HCT116 (cell line): ENCODE measurements at regions not wholly inside any gene's neighbourhood (a gene's known extent, or its start where the extent isn't known, plus 50 kb on each side); places are given as distances from the start of the nearest gene placed in this dataset.

Experiments used
- ATAC-seq: fragments of 200-7000 bp; cut with Tn5 transposase; 2 replicates; pipeline ENCODE4 v1.9.1; 2020; ENCODE audit warnings: mild to moderate bottlenecking, moderate library complexity
- BruUV-seq: library from RNA; stranded (reverse); fragments of 400-500 nt; replicated peaks from 2 replicates; lab custom pipeline; 2021; lab: Mats Ljungman, UMichigan
- CTCF ChIA-PET: fragments of 300-600 bp; sonication (Branson Sonifier 250); formaldehyde crosslinking; loops from one replicate; lab custom pipeline; 2021; ENCODE audit warnings: antibody characterized with exemption; lab: Charles Lee
- POLR2A ChIA-PET: fragments of 300-600, 350-600 bp; sonication (Branson Sonifier 250); formaldehyde crosslinking; loops from one replicate; lab custom pipeline; 2021; ENCODE audit warnings: antibody characterized with exemption; lab: Charles Lee
- RAD21 ChIA-PET, 2 experiments: fragments of 300-600 bp; sonication (Branson Sonifier 250); formaldehyde crosslinking; loops; one replicate each; lab custom pipeline; 2023; ENCODE audit warnings: low total read pairs in 2 of 2; ENCODE audit not compliant: uncharacterized antibody in 2 of 2, unreplicated experiment in 2 of 2, low non-redundant PET in 1 of 2; lab: Charles Lee
- DNase-seq: peaks from one replicate; pipeline ENCODE4 v3.0.0-alpha.2; 2010; ENCODE audit warnings: low read depth, low spot score
- H2AFZ ChIP-seq: fragments of 200-600 bp; shearing (Covaris generic), sonication (generic); 2 replicates; pipeline ENCODE4 v1.6.1; 2017; ENCODE audit warnings: low read depth, mixed run types, mixed read lengths, antibody characterized with exemption, low read length; ENCODE audit not compliant: poor library complexity, severe bottlenecking
- H3K27ac ChIP-seq: 2 replicates; pipeline ENCODE4 v1.5.1; 2012; ENCODE audit warnings: low read depth, low read length
- H3K27me3 ChIP-seq: fragments of 200-600 bp; sonication (generic); 2 replicates; pipeline ENCODE4 v1.6.1; 2016; ENCODE audit warnings: mixed run types, low read length, mixed read lengths; ENCODE audit not compliant: insufficient read depth
- H3K36me3 ChIP-seq, 2 experiments: fragments of 200-500 bp in 1 of 2; fragments of 200-600 bp in 1 of 2; sonication (Bioruptor generic) in 1 of 2; sonication (generic) in 1 of 2; 2 replicates each; pipeline versions ENCODE4 v1.5.1 to v1.6.1; 2014 to 2016; ENCODE audit warnings: low read length in 2 of 2, inconsistent platforms in 1 of 2, mixed read lengths in 1 of 2, mixed run types in 1 of 2; ENCODE audit not compliant: insufficient read depth in 2 of 2, control insufficient read depth in 1 of 2
- H3K4me1 ChIP-seq, 2 experiments: fragments of 200-600 bp in 1 of 2; sonication (generic) in 1 of 2; 2 replicates each; pipeline versions ENCODE4 v1.5.1 to v1.6.1; 2012 to 2017; ENCODE audit warnings: low read length in 2 of 2, inconsistent platforms in 1 of 2, mild to moderate bottlenecking in 1 of 2, mixed read lengths in 1 of 2, mixed run types in 1 of 2, moderate library complexity in 1 of 2; ENCODE audit not compliant: insufficient read depth in 2 of 2, control insufficient read depth in 1 of 2
- H3K4me2 ChIP-seq: fragments of 200-600 bp; sonication (generic); 2 replicates; pipeline ENCODE4 v1.6.1; 2017; ENCODE audit warnings: mixed run types, low read length, mixed read lengths
- H3K4me3 ChIP-seq, 2 experiments: fragments of 200-600 bp in 1 of 2; sonication (generic) in 1 of 2; replicated peaks in 1 of 2; 2 replicates each; pipeline ENCODE4 v1.5.1; 2011 to 2016; ENCODE audit warnings: low read length in 2 of 2, control low read depth in 1 of 2, low read depth in 1 of 2, mild to moderate bottlenecking in 1 of 2, mixed read lengths in 1 of 2, mixed run types in 1 of 2
- H3K79me2 ChIP-seq: fragments of 200-600 bp; sonication (generic); 2 replicates; pipeline ENCODE4 v1.6.1; 2017; ENCODE audit warnings: mild to moderate bottlenecking, mixed run types, low read length, moderate library complexity, mixed read lengths; ENCODE audit not compliant: insufficient read depth
- H3K9ac ChIP-seq: fragments of 200-600 bp; sonication (generic); 2 replicates; pipeline ENCODE4 v1.6.1; 2016; ENCODE audit warnings: low read length, mixed read lengths
- H3K9me2 ChIP-seq: fragments of 200-600 bp; sonication (generic), shearing (Covaris generic); 2 replicates; pipeline ENCODE4 v1.6.1; 2017; ENCODE audit warnings: mixed run types, mild to moderate bottlenecking, moderate library complexity; ENCODE audit not compliant: insufficient read depth
- H3K9me3 ChIP-seq, 2 experiments: fragments of 200-500 bp in 1 of 2; fragments of 200-600 bp in 1 of 2; sonication (Bioruptor generic) in 1 of 2; sonication (generic) in 1 of 2; 2 replicates each; pipeline ENCODE4 v1.6.1; 2014 to 2017; ENCODE audit warnings: low read length in 2 of 2, mixed read lengths in 2 of 2, inconsistent platforms in 1 of 2, low read depth in 1 of 2, mild to moderate bottlenecking in 1 of 2, mixed run types in 1 of 2, moderate library complexity in 1 of 2; ENCODE audit not compliant: control insufficient read depth in 1 of 2, insufficient read depth in 1 of 2
- H4K20me1 ChIP-seq: fragments of 200-600 bp; sonication (generic), shearing (Covaris generic); 2 replicates; pipeline ENCODE4 v1.6.1; 2017; ENCODE audit warnings: mixed run types, mild to moderate bottlenecking, moderate library complexity; ENCODE audit not compliant: insufficient read depth
- CEBPB ChIP-seq: IDR thresholded peaks from 2 replicates; pipeline ENCODE4 v1.6.1; 2012; ENCODE audit warnings: low read depth
- EGR1 ChIP-seq: IDR thresholded peaks from 2 replicates; pipeline ENCODE4 v1.6.1; 2012; ENCODE audit warnings: low read depth
- EZH2 ChIP-seq: fragments of 200-600 bp; sonication (generic); IDR thresholded peaks from 2 replicates; pipeline ENCODE4 v1.6.1; 2017; ENCODE audit warnings: antibody characterized with exemption, mixed run types
- EZH2phosphoT487 ChIP-seq: fragments of 200-600 bp; IDR thresholded peaks from 2 replicates; pipeline ENCODE4 v1.6.1; 2018; ENCODE audit warnings: antibody characterized with exemption, borderline replicate concordance
- JUND ChIP-seq: IDR thresholded peaks from 2 replicates; pipeline ENCODE4 v1.6.1; 2012
- MAX ChIP-seq: IDR thresholded peaks from 2 replicates; pipeline ENCODE4 v1.6.1; 2012
- RAD21 ChIP-seq: IDR thresholded peaks from 2 replicates; pipeline ENCODE4 v1.6.1; 2012; ENCODE audit warnings: low read depth, mild to moderate bottlenecking
- SIN3A ChIP-seq: IDR thresholded peaks from 2 replicates; pipeline ENCODE4 v1.6.1; 2012; ENCODE audit warnings: low read depth
- SP1 ChIP-seq: IDR thresholded peaks from 2 replicates; pipeline ENCODE4 v1.6.1; 2012; ENCODE audit warnings: low read depth
- SRF ChIP-seq: IDR thresholded peaks from 2 replicates; pipeline ENCODE4 v1.6.1; 2012; ENCODE audit warnings: low read depth
- ZBTB33 ChIP-seq: IDR thresholded peaks from 2 replicates; pipeline ENCODE4 v1.6.1; 2011; ENCODE audit warnings: mild to moderate bottlenecking, low read length, moderate library complexity; ENCODE audit not compliant: insufficient replicate concordance; ENCODE audit errors: extremely low read depth
- ZNF274 ChIP-seq: fragments of 200-500 bp; sonication (Bioruptor generic); IDR thresholded peaks from 2 replicates; pipeline ENCODE4 v1.6.1; 2014; ENCODE audit warnings: mild to moderate bottlenecking, low read depth, low read length, inconsistent platforms
- intact Hi-C: fragments of 100-400 bp; cut with micrococcal nuclease; formaldehyde crosslinking; loops from 2 replicates; pipeline ENCODE4 v1.10.0; 2022
- TF ChIP-seq, protein P1 (sequence below): IDR thresholded peaks from 2 replicates; pipeline ENCODE4 v1.6.1; 2012; ENCODE audit warnings: low read depth
- TF ChIP-seq, protein P2 (sequence below), 3 experiments: fragments of 200-600 bp in 1 of 3; sonication (generic) in 1 of 3; IDR thresholded peaks in 2 of 3; conservative IDR thresholded peaks in 1 of 3; 2 replicates each; pipeline ENCODE4 v1.5.1; 2012 to 2017; ENCODE audit warnings: low read depth in 2 of 3, low read length in 2 of 3, antibody characterized with exemption in 1 of 3, borderline replicate concordance in 1 of 3, control low read depth in 1 of 3, mild to moderate bottlenecking in 1 of 3, mixed read lengths in 1 of 3, mixed run types in 1 of 3, moderate library complexity in 1 of 3; ENCODE audit not compliant: insufficient read depth in 1 of 3

GRCh38 chr3:72174890-72175289, 389.9 kb upstream of the PROK2 start (continued):
- TF ChIP-seq, protein P1, sequence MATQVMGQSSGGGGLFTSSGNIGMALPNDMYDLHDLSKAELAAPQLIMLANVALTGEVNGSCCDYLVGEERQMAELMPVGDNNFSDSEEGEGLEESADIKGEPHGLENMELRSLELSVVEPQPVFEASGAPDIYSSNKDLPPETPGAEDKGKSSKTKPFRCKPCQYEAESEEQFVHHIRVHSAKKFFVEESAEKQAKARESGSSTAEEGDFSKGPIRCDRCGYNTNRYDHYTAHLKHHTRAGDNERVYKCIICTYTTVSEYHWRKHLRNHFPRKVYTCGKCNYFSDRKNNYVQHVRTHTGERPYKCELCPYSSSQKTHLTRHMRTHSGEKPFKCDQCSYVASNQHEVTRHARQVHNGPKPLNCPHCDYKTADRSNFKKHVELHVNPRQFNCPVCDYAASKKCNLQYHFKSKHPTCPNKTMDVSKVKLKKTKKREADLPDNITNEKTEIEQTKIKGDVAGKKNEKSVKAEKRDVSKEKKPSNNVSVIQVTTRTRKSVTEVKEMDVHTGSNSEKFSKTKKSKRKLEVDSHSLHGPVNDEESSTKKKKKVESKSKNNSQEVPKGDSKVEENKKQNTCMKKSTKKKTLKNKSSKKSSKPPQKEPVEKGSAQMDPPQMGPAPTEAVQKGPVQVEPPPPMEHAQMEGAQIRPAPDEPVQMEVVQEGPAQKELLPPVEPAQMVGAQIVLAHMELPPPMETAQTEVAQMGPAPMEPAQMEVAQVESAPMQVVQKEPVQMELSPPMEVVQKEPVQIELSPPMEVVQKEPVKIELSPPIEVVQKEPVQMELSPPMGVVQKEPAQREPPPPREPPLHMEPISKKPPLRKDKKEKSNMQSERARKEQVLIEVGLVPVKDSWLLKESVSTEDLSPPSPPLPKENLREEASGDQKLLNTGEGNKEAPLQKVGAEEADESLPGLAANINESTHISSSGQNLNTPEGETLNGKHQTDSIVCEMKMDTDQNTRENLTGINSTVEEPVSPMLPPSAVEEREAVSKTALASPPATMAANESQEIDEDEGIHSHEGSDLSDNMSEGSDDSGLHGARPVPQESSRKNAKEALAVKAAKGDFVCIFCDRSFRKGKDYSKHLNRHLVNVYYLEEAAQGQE, result no peak
- TF ChIP-seq EZH2, result no peak

GRCh38 chr3:72174040-72174439, 389.1 kb upstream of the PROK2 start:
- H3K27me3 ChIP-seq, result no peaks in the 10 kb centered on the region
- no peaks in the 10 kb centered on the region for H3K9me2 ChIP-seq
- no peak overlapping the region for H3K9ac ChIP-seq
- no peaks in the 10 kb centered on the region for H3K79me2 ChIP-seq
- BruUV-seq, result no TSS peak
- no peak overlapping the region for H2AFZ ChIP-seq
- H3K9me3 ChIP-seq, result no peaks in the 10 kb centered on the region
- no peaks in the 10 kb centered on the region for H3K4me1 ChIP-seq
- no peaks in the 10 kb centered on the region for H3K36me3 ChIP-seq
- no peaks in the 10 kb centered on the region for H4K20me1 ChIP-seq
- ATAC-seq (no peak), DNase-seq (no peak)
- H3K27ac ChIP-seq, result no peak overlapping the region
- H3K4me3 ChIP-seq, result no peak overlapping the region
- no peak overlapping the region for H3K4me2 ChIP-seq
- CTCF ChIA-PET, result no interaction called here
- RAD21 ChIA-PET, result no interaction called here
- intact Hi-C loops, result no loop called here
- POLR2A ChIA-PET, result no interaction called here
- no peak for TF ChIP-seq SRF
- TF ChIP-seq, protein P1, result no peak
- TF ChIP-seq SIN3A, result no peak
- TF ChIP-seq EZH2phosphoT487, result no peak
- TF ChIP-seq ZNF274, result no peak
- no peak for TF ChIP-seq SP1
- TF ChIP-seq MAX, result no peak
- TF ChIP-seq ZBTB33, result no peak
- no peak for TF ChIP-seq JUND
- TF ChIP-seq, protein P2, sequence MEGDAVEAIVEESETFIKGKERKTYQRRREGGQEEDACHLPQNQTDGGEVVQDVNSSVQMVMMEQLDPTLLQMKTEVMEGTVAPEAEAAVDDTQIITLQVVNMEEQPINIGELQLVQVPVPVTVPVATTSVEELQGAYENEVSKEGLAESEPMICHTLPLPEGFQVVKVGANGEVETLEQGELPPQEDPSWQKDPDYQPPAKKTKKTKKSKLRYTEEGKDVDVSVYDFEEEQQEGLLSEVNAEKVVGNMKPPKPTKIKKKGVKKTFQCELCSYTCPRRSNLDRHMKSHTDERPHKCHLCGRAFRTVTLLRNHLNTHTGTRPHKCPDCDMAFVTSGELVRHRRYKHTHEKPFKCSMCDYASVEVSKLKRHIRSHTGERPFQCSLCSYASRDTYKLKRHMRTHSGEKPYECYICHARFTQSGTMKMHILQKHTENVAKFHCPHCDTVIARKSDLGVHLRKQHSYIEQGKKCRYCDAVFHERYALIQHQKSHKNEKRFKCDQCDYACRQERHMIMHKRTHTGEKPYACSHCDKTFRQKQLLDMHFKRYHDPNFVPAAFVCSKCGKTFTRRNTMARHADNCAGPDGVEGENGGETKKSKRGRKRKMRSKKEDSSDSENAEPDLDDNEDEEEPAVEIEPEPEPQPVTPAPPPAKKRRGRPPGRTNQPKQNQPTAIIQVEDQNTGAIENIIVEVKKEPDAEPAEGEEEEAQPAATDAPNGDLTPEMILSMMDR (IDR thresholded peaks at IDR 0.05 in 2 of 3, conservative IDR thresholded peaks at IDR 0.05 in 1 of 3; ENCODE audit: borderline replicate concordance in 1 of 3, insufficient read depth in 1 of 3, low read depth in 2 of 3, low read length in 2 of 3), result no peak
- TF ChIP-seq RAD21, result no peak
- TF ChIP-seq CEBPB, result no peak
- TF ChIP-seq EGR1, result no peak
